ENCODE measurements at regions not wholly inside any gene's neighbourhood (a gene's known extent, or its start where the extent isn't known, plus 50 kb on each side); places are given as distances from the start of the nearest gene placed in this dataset.

GRCh38 chr12:92505254-92506231, 197.2 kb upstream of the PLEKHG7 start:
- Histone ChIP-seq H3K4me3 (ENCODE audit: low read length in 2 of 2) (no peak overlapping the region), H3K27ac (ENCODE audit: low read depth in 1 of 2, low read length in 1 of 2) (peak overlapping the region; percentile 85 to 88), H3K27me3 (ENCODE audit: control insufficient read depth in 2 of 2, insufficient read depth in 1 of 2, low read length in 1 of 2) (no peaks in the 10 kb centered on the region), H3K4me1 (ENCODE audit: control insufficient read depth in 2 of 2, insufficient read depth in 2 of 2, low read length in 2 of 2) (peaks cover 4 to 16% of the 10 kb centered on the region in 2 donors), H3K36me3 (ENCODE audit: control insufficient read depth in 2 of 2, insufficient read depth in 2 of 2, low read length in 1 of 2) (no peaks in the 10 kb centered on the region), H3K9me3 (ENCODE audit: control insufficient read depth in 2 of 2, insufficient read depth in 1 of 2, low read length in 1 of 2) (no peaks in the 10 kb centered on the region)
- peak in 8 of 9 donors; percentile 15 to 69 (median 32) for DNase-seq (ENCODE audit: low read depth in 6 of 9, low spot score in 9 of 9)
- 54% methylated on average over 12 of the region's 12 CpGs for WGBS

DNA sequence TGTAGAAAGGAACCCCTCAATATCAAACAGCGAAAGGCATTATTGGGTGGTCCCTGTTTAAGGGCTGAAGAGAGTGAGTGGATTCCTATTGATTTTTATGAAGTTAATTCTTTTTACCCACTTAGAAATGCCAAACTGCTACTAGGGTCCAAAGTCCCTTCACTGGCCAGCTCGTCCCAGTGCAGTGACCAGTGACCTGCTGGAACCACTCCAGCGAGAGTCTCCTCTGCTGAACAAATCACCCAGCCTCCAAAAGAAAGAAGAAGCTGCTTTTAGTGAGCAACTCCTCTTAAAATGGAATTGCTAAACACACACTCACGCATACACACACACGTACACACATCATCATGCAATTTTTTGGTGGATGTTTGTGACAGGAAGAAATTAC, 198.2 kb upstream of the PLEKHG7 start:
- H3K9me3 ChIP-seq (ENCODE audit: control insufficient read depth in 2 of 2, insufficient read depth in 1 of 2, low read length in 1 of 2): no peaks in the 10 kb centered on the region
- no peaks in the 10 kb centered on the region for H3K36me3 ChIP-seq (ENCODE audit: control insufficient read depth in 2 of 2, insufficient read depth in 2 of 2, low read length in 1 of 2)
- H3K4me1 ChIP-seq (ENCODE audit: control insufficient read depth in 2 of 2, insufficient read depth in 2 of 2, low read length in 2 of 2): peaks cover 4 to 16% of the 10 kb centered on the region in 2 donors
- 96% methylated on average over 5 of the region's 5 CpGs for WGBS
- no peak overlapping the region for H3K4me3 ChIP-seq (ENCODE audit: low read length in 2 of 2)
- DNase-seq (ENCODE audit: low read depth in 6 of 9, low spot score in 9 of 9): no peak
- H3K27me3 ChIP-seq (ENCODE audit: control insufficient read depth in 2 of 2, insufficient read depth in 1 of 2, low read length in 1 of 2): no peaks in the 10 kb centered on the region
- no peak overlapping the region for H3K27ac ChIP-seq (ENCODE audit: low read depth in 1 of 2, low read length in 1 of 2)

GRCh38 chr12:92503971-92504593, 198.7 kb upstream of the PLEKHG7 start:
- Histone ChIP-seq H3K4me3 (ENCODE audit: low read length in 2 of 2) (no peak overlapping the region), H3K9me3 (ENCODE audit: control insufficient read depth in 2 of 2, insufficient read depth in 1 of 2, low read length in 1 of 2) (no peaks in the 10 kb centered on the region), H3K4me1 (ENCODE audit: control insufficient read depth in 2 of 2, insufficient read depth in 2 of 2, low read length in 2 of 2) (peaks cover 4 to 16% of the 10 kb centered on the region in 2 donors), H3K27me3 (ENCODE audit: control insufficient read depth in 2 of 2, insufficient read depth in 1 of 2, low read length in 1 of 2) (no peaks in the 10 kb centered on the region), H3K36me3 (ENCODE audit: control insufficient read depth in 2 of 2, insufficient read depth in 2 of 2, low read length in 1 of 2) (no peaks in the 10 kb centered on the region), H3K27ac (ENCODE audit: low read depth in 1 of 2, low read length in 1 of 2) (no peak overlapping the region)
- DNase-seq (ENCODE audit: low read depth in 6 of 9, low spot score in 9 of 9): no peak
- WGBS: 96% methylated on average over 7 of the region's 7 CpGs

- 95% methylated on average over 12 of the region's 12 CpGs for WGBS
- DNase-seq (ENCODE audit: low read depth in 6 of 9, low spot score in 9 of 9): no peak
- no peaks in the 10 kb centered on the region for H3K36me3 ChIP-seq (ENCODE audit: control insufficient read depth in 2 of 2, insufficient read depth in 2 of 2, low read length in 1 of 2)
- no peaks in the 10 kb centered on the region for H3K27me3 ChIP-seq (ENCODE audit: control insufficient read depth in 2 of 2, insufficient read depth in 1 of 2, low read length in 1 of 2)
- peaks cover 4 to 16% of the 10 kb centered on the region in 2 donors for H3K4me1 ChIP-seq (ENCODE audit: control insufficient read depth in 2 of 2, insufficient read depth in 2 of 2, low read length in 2 of 2)
- H3K4me3 ChIP-seq (ENCODE audit: low read length in 2 of 2): no peak overlapping the region
- no peak overlapping the region for H3K27ac ChIP-seq (ENCODE audit: low read depth in 1 of 2, low read length in 1 of 2)
- no peaks in the 10 kb centered on the region for H3K9me3 ChIP-seq (ENCODE audit: control insufficient read depth in 2 of 2, insufficient read depth in 1 of 2, low read length in 1 of 2)
These were observed 199.5 kb upstream of the PLEKHG7 start for GRCh38 chr12:92503029-92503931.

- no peak overlapping the region for H3K27ac ChIP-seq (ENCODE audit: low read depth in 1 of 2, low read length in 1 of 2)
- no peaks in the 10 kb centered on the region for H3K27me3 ChIP-seq (ENCODE audit: control insufficient read depth in 2 of 2, insufficient read depth in 1 of 2, low read length in 1 of 2)
- no peak overlapping the region for H3K4me3 ChIP-seq (ENCODE audit: low read length in 2 of 2)
- peaks cover 4 to 16% of the 10 kb centered on the region in 2 donors for H3K4me1 ChIP-seq (ENCODE audit: control insufficient read depth in 2 of 2, insufficient read depth in 2 of 2, low read length in 2 of 2)
- no peaks in the 10 kb centered on the region for H3K9me3 ChIP-seq (ENCODE audit: control insufficient read depth in 2 of 2, insufficient read depth in 1 of 2, low read length in 1 of 2)
- 91% methylated on average over 3 of the region's 3 CpGs for WGBS
- peak in 1 of 9 donors; percentile 19 for DNase-seq (ENCODE audit: low read depth in 6 of 9, low spot score in 9 of 9)
- no peaks in the 10 kb centered on the region for H3K36me3 ChIP-seq (ENCODE audit: control insufficient read depth in 2 of 2, insufficient read depth in 2 of 2, low read length in 1 of 2)
These were observed 200.3 kb upstream of the PLEKHG7 start for GRCh38 chr12:92502417-92503028.

DNA sequence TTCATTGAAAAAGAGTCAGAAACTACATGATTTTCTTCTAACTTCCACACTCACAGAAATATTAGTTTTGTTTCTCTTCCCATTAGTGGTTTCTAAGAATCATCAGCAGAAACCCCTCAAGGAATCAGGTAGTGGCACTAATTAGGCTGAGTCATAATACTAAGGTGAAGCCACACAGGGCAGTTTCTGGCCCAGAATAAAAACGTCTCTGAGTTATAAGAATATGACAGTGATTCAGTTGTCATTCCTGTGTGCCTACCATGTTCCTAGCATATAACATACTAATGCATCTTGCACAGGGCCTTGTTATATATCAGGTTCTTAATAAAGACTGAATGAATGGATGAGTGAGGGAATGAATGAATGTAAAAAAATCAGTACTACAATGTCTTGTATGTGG, 206.0 kb upstream of the PLEKHG7 start:
- no peak overlapping the region for H3K27ac ChIP-seq (ENCODE audit: low read depth in 1 of 2, low read length in 1 of 2)
- WGBS: 97% methylated on average over 1 of the region's 1 CpG
- H3K27me3 ChIP-seq (ENCODE audit: control insufficient read depth in 2 of 2, insufficient read depth in 1 of 2, low read length in 1 of 2): no peaks in the 10 kb centered on the region
- DNase-seq (ENCODE audit: low read depth in 6 of 9, low spot score in 9 of 9): no peak
- no peaks in the 10 kb centered on the region for H3K9me3 ChIP-seq (ENCODE audit: control insufficient read depth in 2 of 2, insufficient read depth in 1 of 2, low read length in 1 of 2)
- H3K4me3 ChIP-seq (ENCODE audit: low read length in 2 of 2): no peak overlapping the region
- H3K4me1 ChIP-seq (ENCODE audit: control insufficient read depth in 2 of 2, insufficient read depth in 2 of 2, low read length in 2 of 2): no peaks in the 10 kb centered on the region
- H3K36me3 ChIP-seq (ENCODE audit: control insufficient read depth in 2 of 2, insufficient read depth in 2 of 2, low read length in 1 of 2): no peaks in the 10 kb centered on the region

GRCh38 chr12:92495108-92495507, 207.7 kb upstream of the PLEKHG7 start:
- Histone ChIP-seq H3K27me3 (ENCODE audit: control insufficient read depth in 2 of 2, insufficient read depth in 1 of 2, low read length in 1 of 2) (no peaks in the 10 kb centered on the region), H3K9me3 (ENCODE audit: control insufficient read depth in 2 of 2, insufficient read depth in 1 of 2, low read length in 1 of 2) (no peaks in the 10 kb centered on the region), H3K4me3 (ENCODE audit: low read length in 2 of 2) (no peak overlapping the region), H3K27ac (ENCODE audit: low read depth in 1 of 2, low read length in 1 of 2) (no peak overlapping the region), H3K4me1 (ENCODE audit: control insufficient read depth in 2 of 2, insufficient read depth in 2 of 2, low read length in 2 of 2) (no peaks in the 10 kb centered on the region), H3K36me3 (ENCODE audit: control insufficient read depth in 2 of 2, insufficient read depth in 2 of 2, low read length in 1 of 2) (no peaks in the 10 kb centered on the region)
- no peak for DNase-seq (ENCODE audit: low read depth in 6 of 9, low spot score in 9 of 9)

DNA sequence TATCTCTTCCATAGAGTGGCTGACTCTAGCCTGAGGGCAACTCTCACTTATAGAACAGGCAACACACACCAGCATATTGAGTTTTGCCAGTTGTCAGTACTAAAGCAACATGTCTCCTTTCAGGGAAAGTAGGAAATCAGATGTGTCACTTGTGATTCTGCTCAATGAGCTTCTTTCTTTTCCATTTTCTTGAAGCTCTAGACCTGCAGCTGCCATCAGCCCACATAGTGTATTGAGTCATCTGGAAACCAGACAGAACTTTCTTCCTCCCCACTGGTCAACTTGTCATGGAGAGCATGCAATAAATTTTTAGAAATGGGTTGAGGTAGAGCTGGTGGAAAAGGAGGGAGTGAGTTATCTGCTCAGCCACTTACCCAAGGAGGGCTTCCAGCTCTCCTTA, 209.0 kb upstream of the PLEKHG7 start:
- H3K36me3 ChIP-seq (ENCODE audit: control insufficient read depth in 2 of 2, insufficient read depth in 2 of 2, low read length in 1 of 2): no peaks in the 10 kb centered on the region
- no peak overlapping the region for H3K27ac ChIP-seq (ENCODE audit: low read depth in 1 of 2, low read length in 1 of 2)
- no peak overlapping the region for H3K4me3 ChIP-seq (ENCODE audit: low read length in 2 of 2)
- H3K9me3 ChIP-seq (ENCODE audit: control insufficient read depth in 2 of 2, insufficient read depth in 1 of 2, low read length in 1 of 2): no peaks in the 10 kb centered on the region
- no peaks in the 10 kb centered on the region for H3K4me1 ChIP-seq (ENCODE audit: control insufficient read depth in 2 of 2, insufficient read depth in 2 of 2, low read length in 2 of 2)
- no peak for DNase-seq (ENCODE audit: low read depth in 6 of 9, low spot score in 9 of 9)
- no peaks in the 10 kb centered on the region for H3K27me3 ChIP-seq (ENCODE audit: control insufficient read depth in 2 of 2, insufficient read depth in 1 of 2, low read length in 1 of 2)

All from thymus (tissue), 11 donors.